ENCODE measurements at regions not wholly inside any gene's neighbourhood (a gene's known extent, or its start where the extent isn't known, plus 50 kb on each side); places are given as distances from the start of the nearest gene placed in this dataset.
"Not testable (repeated sequence)": the region's sequence is repeated elsewhere in the genome, so short reads cannot be mapped to it uniquely, and the experiment has no call there.

- DNase-seq: no peak
Measured at GRCh38 chr6:48994811-48995210, 468.2 kb downstream of the MMUT start.

GRCh38 chr6:48990739-48991138 is 472.3 kb downstream of the MMUT start:
- DNase-seq: no peak

- DNase-seq: no peak
Measured at GRCh38 chr6:48986845-48987244, 476.2 kb downstream of the MMUT start.

GRCh38 chr6:48986105-48986504 is 476.9 kb downstream of the MMUT start:
- no peak for DNase-seq

- no peak for DNase-seq
Measured at GRCh38 chr6:48985025-48985424, 478.0 kb downstream of the MMUT start.

GRCh38 chr6:48983968-48984367 is 479.1 kb downstream of the MMUT start:
- DNase-seq: not testable (repeated sequence)

GRCh38 chr6:48983377-48983776 is 479.7 kb downstream of the MMUT start:
- DNase-seq: no peak

- DNase-seq: no peak
Measured at GRCh38 chr6:48979806-48980205, 483.2 kb downstream of the MMUT start.

- no peak for DNase-seq
Measured at GRCh38 chr6:48979085-48979484, 484.0 kb downstream of the MMUT start.

- DNase-seq: no peak
Measured at GRCh38 chr6:48978016-48978415, 485.0 kb downstream of the MMUT start.

GRCh38 chr6:48977573-48977972 is 485.5 kb downstream of the MMUT start:
- no peak for DNase-seq

- DNase-seq: no peak
Measured at GRCh38 chr6:48973491-48973890, 489.6 kb downstream of the MMUT start.

- DNase-seq: no peak
Measured at GRCh38 chr6:48961781-48962415, 501.2 kb downstream of the MMUT start.

- DNase-seq: no peak
Measured at GRCh38 chr6:48959251-48960060, 503.6 kb downstream of the MMUT start.

GRCh38 chr6:48957781-48958180 is 505.3 kb downstream of the MMUT start:
- DNase-seq: no peak

- DNase-seq: no peak
Measured at GRCh38 chr6:48951917-48952316, 511.1 kb downstream of the MMUT start.

GRCh38 chr6:48944276-48944675 is 518.8 kb downstream of the MMUT start:
- DNase-seq: not testable (repeated sequence)

- DNase-seq: no peak
Measured at GRCh38 chr6:48933136-48933535, 529.9 kb downstream of the MMUT start.

- no peak for DNase-seq
Measured at GRCh38 chr6:48928937-48929336, 534.1 kb downstream of the MMUT start.

GRCh38 chr6:48922837-48923236 is 540.2 kb downstream of the MMUT start:
- no peak for DNase-seq

GRCh38 chr6:48919555-48919954 is 543.5 kb downstream of the MMUT start:
- no peak for DNase-seq

GRCh38 chr6:48917233-48917632 is 545.8 kb downstream of the MMUT start:
- DNase-seq: no peak

GRCh38 chr6:48916607-48917006 is 546.4 kb downstream of the MMUT start:
- no peak for DNase-seq

- no peak for DNase-seq
Measured at GRCh38 chr6:48915591-48915990, 547.5 kb downstream of the MMUT start.

Data from left kidney (tissue), 1 donor.